Neuronal stem cell (in vitro differentiated cells): ENCODE measurements at regions not wholly inside any gene's neighbourhood (a gene's known extent, or its start where the extent isn't known, plus 50 kb on each side); places are given as distances from the start of the nearest gene placed in this dataset.

ENCODE experiments used
- DNase-seq: peaks from one replicate; pipeline ENCODE4 v3.0.0-alpha.2; 2013; ENCODE audit warnings: low spot score
- H2AFZ ChIP-seq: one replicate; pipeline ENCODE4 v1.6.1; 2013; ENCODE audit warnings: mild to moderate bottlenecking, low read length, inconsistent platforms
- H2AK5ac ChIP-seq: 2 replicates; pipeline ENCODE4 v1.6.1; 2013; ENCODE audit warnings: low read depth, mild to moderate bottlenecking, inconsistent platforms, low read length, moderate library complexity, mixed read lengths
- H2BK120ac ChIP-seq: 2 replicates; pipeline ENCODE4 v1.6.1; 2013; ENCODE audit warnings: low read depth, mild to moderate bottlenecking, inconsistent platforms, low read length, moderate library complexity, mixed read lengths
- H2BK12ac ChIP-seq: one replicate; pipeline ENCODE4 v1.6.1; 2013; ENCODE audit warnings: low read length, inconsistent platforms
- H2BK15ac ChIP-seq: 2 replicates; pipeline ENCODE4 v1.6.1; 2013; ENCODE audit warnings: mild to moderate bottlenecking, low read length, inconsistent platforms, mixed read lengths
- H2BK5ac ChIP-seq: one replicate; pipeline ENCODE4 v1.6.1; 2013; ENCODE audit warnings: inconsistent platforms, mild to moderate bottlenecking, low read length, moderate library complexity
- H3K14ac ChIP-seq: one replicate; pipeline ENCODE4 v1.6.1; 2013; ENCODE audit warnings: low read length, inconsistent platforms
- H3K18ac ChIP-seq: 2 replicates; pipeline ENCODE4 v1.6.1; 2013; ENCODE audit warnings: low read length, inconsistent platforms
- H3K23ac ChIP-seq: 2 replicates; pipeline ENCODE4 v1.6.1; 2013; ENCODE audit warnings: low read depth, mild to moderate bottlenecking, mixed read lengths, low read length, inconsistent platforms; ENCODE audit not compliant: poor library complexity
- H3K27ac ChIP-seq: replicated peaks from 3 replicates; pipeline ENCODE4 v1.5.1; 2013; ENCODE audit warnings: low read length, inconsistent platforms
- H3K27me3 ChIP-seq, 3 experiments: 2 replicates each; pipeline ENCODE4 v1.6.1; 2013; ENCODE audit warnings: low read length in 3 of 3, mild to moderate bottlenecking in 2 of 3, inconsistent platforms in 1 of 3, low read depth in 1 of 3, mixed read lengths in 1 of 3, moderate library complexity in 1 of 3; ENCODE audit not compliant: control insufficient read depth in 3 of 3, insufficient read depth in 3 of 3
- H3K36me3 ChIP-seq, 2 donors: replicated peaks in 1 of 2; 2 replicates each; pipeline ENCODE4 v1.6.1; 2013; ENCODE audit warnings: low read length in 2 of 2; ENCODE audit not compliant: control insufficient read depth in 2 of 2, insufficient read depth in 2 of 2
- H3K4ac ChIP-seq: 2 replicates; pipeline ENCODE4 v1.6.1; 2013; ENCODE audit warnings: inconsistent platforms, mild to moderate bottlenecking, low read length, moderate library complexity
- H3K4me1 ChIP-seq, 2 donors: 1 replicate in 1 of 2; 2 replicates in 1 of 2; pipeline ENCODE4 v1.6.1; 2013; ENCODE audit warnings: low read length in 2 of 2, low read depth in 1 of 2; ENCODE audit not compliant: control insufficient read depth in 2 of 2, insufficient read depth in 1 of 2
- H3K4me2 ChIP-seq: one replicate; pipeline ENCODE4 v1.6.1; 2013; ENCODE audit warnings: mild to moderate bottlenecking, low read length, inconsistent platforms; ENCODE audit not compliant: insufficient read depth, poor library complexity, severe bottlenecking
- H3K4me3 ChIP-seq, 2 donors: 2 replicates each; pipeline ENCODE4 v1.5.1; 2013; ENCODE audit warnings: low read length in 2 of 2, mild to moderate bottlenecking in 2 of 2, inconsistent platforms in 1 of 2, moderate library complexity in 1 of 2
- H3K79me1 ChIP-seq: one replicate; pipeline ENCODE4 v1.6.1; 2013; ENCODE audit warnings: low read depth, mild to moderate bottlenecking, inconsistent platforms, low read length, moderate library complexity
- H3K9ac ChIP-seq: one replicate; pipeline ENCODE4 v1.6.1; 2013; ENCODE audit warnings: mild to moderate bottlenecking, low read depth, low read length, inconsistent platforms; ENCODE audit not compliant: poor library complexity
- H3K9me3 ChIP-seq, 2 donors: replicated peaks in 1 of 2; 2 replicates each; pipeline versions ENCODE3 to v1.6.1; 2013; ENCODE audit warnings: low read length in 2 of 2, mild to moderate bottlenecking in 2 of 2, inconsistent platforms in 1 of 2, low read depth in 1 of 2, mixed read lengths in 1 of 2, moderate library complexity in 1 of 2; ENCODE audit not compliant: control insufficient read depth in 2 of 2, insufficient read depth in 1 of 2
- H4K8ac ChIP-seq: one replicate; pipeline ENCODE4 v1.6.1; 2013; ENCODE audit warnings: low read depth, mild to moderate bottlenecking, inconsistent platforms, low read length, moderate library complexity
- H4K91ac ChIP-seq: one replicate; pipeline ENCODE4 v1.6.1; 2013; ENCODE audit warnings: low read length, low read depth, mild to moderate bottlenecking, inconsistent platforms; ENCODE audit not compliant: poor library complexity
- WGBS, 2 donors: extraction: QIAGEN DNeasy Blood & Tissue Kit; methylation state at CpG; one replicate each; pipeline ENCODE4 v1.1.7; 2013; ENCODE audit warnings: missing lambda C conversion rate in 2 of 2, mixed read lengths in 1 of 2; ENCODE audit not compliant: insufficient read length in 2 of 2, insufficient replicate concordance in 1 of 2; ENCODE audit errors: extremely low coverage in 2 of 2; 5-methylcytosine and 5-hydroxymethylcytosine counted together

DNA sequence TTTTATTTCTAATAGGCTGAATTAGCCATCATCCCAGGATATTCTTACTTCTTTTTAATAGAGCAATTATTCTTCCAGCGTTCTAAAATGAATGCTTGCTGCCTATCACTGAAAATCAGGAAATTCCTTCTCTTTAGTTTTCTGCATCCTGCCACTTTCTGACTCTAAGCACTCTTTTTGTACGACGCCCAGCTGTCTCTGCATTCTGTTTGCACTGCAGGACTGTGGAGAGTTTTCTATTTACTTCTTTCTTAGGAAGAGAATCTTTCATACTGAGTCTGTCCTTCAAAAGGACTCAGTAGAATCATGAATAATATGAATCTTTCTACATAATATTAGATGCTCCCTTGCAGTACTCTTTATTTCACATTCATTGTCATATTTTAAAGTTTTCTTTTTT is 360.4 kb upstream of the DSEL start:
- peaks cover 2 to 16% of the 10 kb centered on the region in 2 donors for H3K4me1 ChIP-seq
- H3K36me3 ChIP-seq: no peaks in the 10 kb centered on the region
- no peaks in the 10 kb centered on the region for H3K9me3 ChIP-seq
- no peak overlapping the region for H2BK5ac ChIP-seq
- H3K27me3 ChIP-seq: no peaks in the 10 kb centered on the region
- H2BK15ac ChIP-seq: no peak overlapping the region
- H3K18ac ChIP-seq: no peak overlapping the region
- no peak overlapping the region for H4K91ac ChIP-seq
- H3K79me1 ChIP-seq: no peaks in the 10 kb centered on the region
- H3K23ac ChIP-seq: no peak overlapping the region
- H3K14ac ChIP-seq: no peak overlapping the region
- H2BK120ac ChIP-seq: no peak overlapping the region
- no peak overlapping the region for H2AK5ac ChIP-seq
- H3K4ac ChIP-seq: no peak overlapping the region
- no peak overlapping the region for H2BK12ac ChIP-seq
- DNase-seq: no peak
- H2AFZ ChIP-seq: peak overlapping the region; percentile 72
- H3K27ac ChIP-seq: peak overlapping the region; percentile 26
- no peak overlapping the region for H3K9ac ChIP-seq
- H3K4me2 ChIP-seq: no peak overlapping the region
- no CpG with 5 or more reads among the region's 3 CpGs for WGBS, 2 donors
- H4K8ac ChIP-seq: no peak overlapping the region
- no peak overlapping the region for H3K4me3 ChIP-seq

DNA sequence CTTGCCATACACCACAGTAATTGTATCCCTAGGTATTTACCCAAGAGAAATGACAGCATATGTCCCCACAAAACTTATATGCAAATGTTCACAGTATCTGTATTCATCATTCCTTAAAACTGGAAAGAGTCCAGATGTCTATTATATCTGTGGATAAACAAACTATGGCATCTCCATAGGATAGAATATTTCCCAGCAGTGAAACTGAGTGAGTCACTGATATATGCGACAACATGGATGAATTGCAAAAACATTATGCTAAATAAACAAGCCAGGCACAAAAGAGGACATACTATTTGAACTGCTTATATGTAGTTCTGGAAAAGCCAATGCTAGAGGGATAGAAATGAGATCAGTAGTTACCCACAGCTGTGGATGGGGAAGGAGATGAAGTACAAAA is 359.4 kb upstream of the DSEL start:
- Histone ChIP-seq H3K4ac (no peak overlapping the region), H3K14ac (no peak overlapping the region)
- WGBS, 2 donors: no CpG with 5 or more reads among the region's 1 CpG

GRCh38 chr18:67875060-67875459 is 358.5 kb upstream of the DSEL start:
- DNase-seq: no peak
- Histone ChIP-seq H2BK120ac (no peak overlapping the region), H3K4me1 (peaks cover 2 to 16% of the 10 kb centered on the region in 2 donors), H3K9ac (no peak overlapping the region), H3K27ac (no peak overlapping the region), H2AFZ (no peak overlapping the region), H2BK5ac (no peak overlapping the region), H4K91ac (no peak overlapping the region), H3K79me1 (no peaks in the 10 kb centered on the region), H3K4me2 (no peak overlapping the region), H2BK15ac (no peak overlapping the region), H3K27me3 (no peaks in the 10 kb centered on the region), H3K9me3 (no peaks in the 10 kb centered on the region), H3K23ac (no peak overlapping the region), H3K4ac (no peak overlapping the region), H2BK12ac (no peak overlapping the region), H3K4me3 (no peak overlapping the region), H3K14ac (no peak overlapping the region), H4K8ac (no peak overlapping the region), H3K18ac (no peak overlapping the region), H3K36me3 (no peaks in the 10 kb centered on the region), H2AK5ac (no peak overlapping the region)
- no CpG with 5 or more reads among the region's 1 CpG for WGBS, 2 donors

More for the DNA sequence above, 359.4 kb upstream of the DSEL start:
- H3K9me3 ChIP-seq: no peaks in the 10 kb centered on the region
- H2AK5ac ChIP-seq: no peak overlapping the region
- H3K9ac ChIP-seq: no peak overlapping the region
- H3K4me3 ChIP-seq: no peak overlapping the region
- no peak for DNase-seq
- no peak overlapping the region for H2BK120ac ChIP-seq
- no peak overlapping the region for H2BK12ac ChIP-seq
- no peak overlapping the region for H3K27ac ChIP-seq
- H3K4me1 ChIP-seq: peaks cover 2 to 16% of the 10 kb centered on the region in 2 donors
- no peak overlapping the region for H3K4me2 ChIP-seq
- H2BK5ac ChIP-seq: no peak overlapping the region
- no peaks in the 10 kb centered on the region for H3K27me3 ChIP-seq
- no peak overlapping the region for H4K8ac ChIP-seq
- no peaks in the 10 kb centered on the region for H3K79me1 ChIP-seq
- no peak overlapping the region for H4K91ac ChIP-seq
- H3K18ac ChIP-seq: no peak overlapping the region
- no peaks in the 10 kb centered on the region for H3K36me3 ChIP-seq
- H2BK15ac ChIP-seq: no peak overlapping the region
- peak overlapping the region; percentile 1 for H2AFZ ChIP-seq
- H3K23ac ChIP-seq: no peak overlapping the region

- Histone ChIP-seq H3K79me1 (no peaks in the 10 kb centered on the region), H2BK5ac (no peak overlapping the region), H3K9me3 (peaks cover 0 to 4% of the 10 kb centered on the region in 2 donors), H2AK5ac (no peak overlapping the region), H3K18ac (no peak overlapping the region), H2BK15ac (no peak overlapping the region), H3K23ac (no peak overlapping the region), H3K14ac (no peak overlapping the region), H3K4ac (no peak overlapping the region), H4K8ac (no peak overlapping the region), H3K4me1 (peaks cover 3 to 16% of the 10 kb centered on the region in 2 donors), H3K9ac (no peak overlapping the region), H2AFZ (no peak overlapping the region), H2BK120ac (no peak overlapping the region), H3K27ac (no peak overlapping the region), H2BK12ac (no peak overlapping the region), H3K36me3 (no peaks in the 10 kb centered on the region), H4K91ac (no peak overlapping the region), H3K4me3 (no peak overlapping the region), H3K4me2 (no peak overlapping the region), H3K27me3 (no peaks in the 10 kb centered on the region)
- no peak for DNase-seq
- no CpG with 5 or more reads among the region's 4 CpGs for WGBS, 2 donors
Observed at GRCh38 chr18:67865400-67865799, 348.9 kb upstream of the DSEL start.
